ENCODE measurements at regions not wholly inside any gene's neighbourhood (a gene's known extent, or its start where the extent isn't known, plus 50 kb on each side); places are given as distances from the start of the nearest gene placed in this dataset.
A peak's percentile ranks its signal among the peaks of the same experiment; 100 is the strongest.

- no peak for DNase-seq
Observed at GRCh38 chrX:100512471-100512870, 72.3 kb upstream of the TNMD start.

DNA sequence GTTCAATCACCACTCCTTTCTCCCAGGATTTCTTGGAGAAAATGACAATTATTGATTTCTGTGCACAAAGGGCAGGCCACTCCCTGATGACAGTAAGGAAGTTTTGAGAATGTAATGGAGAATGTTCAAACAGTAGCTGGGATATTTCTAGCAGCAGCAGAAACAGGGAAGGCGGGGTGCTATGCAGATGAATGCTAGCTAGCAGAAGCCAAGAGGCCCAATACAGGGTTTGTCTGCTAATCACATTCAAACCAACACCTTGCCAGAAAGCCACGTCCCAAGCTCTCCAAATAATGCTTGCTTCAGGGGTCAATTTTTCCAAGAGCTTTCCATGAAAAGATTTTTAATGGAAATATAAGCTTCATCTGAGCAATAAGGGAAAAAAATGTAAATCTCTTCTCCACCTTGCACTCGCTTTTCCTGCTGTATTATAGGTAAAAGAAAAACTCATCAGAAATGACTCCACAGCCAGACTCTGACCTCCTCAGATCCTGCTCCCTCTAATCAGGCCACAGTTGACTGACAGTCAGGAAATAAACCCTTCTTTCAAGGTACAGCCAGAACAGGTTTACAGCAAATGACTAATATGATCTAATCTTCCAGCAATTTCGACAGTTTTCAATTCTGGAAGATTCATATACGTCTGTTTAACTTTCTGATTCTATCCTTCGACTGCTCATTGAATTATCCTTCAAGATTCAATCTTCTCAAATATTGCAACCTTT lies 84.7 kb upstream of the PCDH19 start:
- DNase-seq = peak; percentile 70

DNA sequence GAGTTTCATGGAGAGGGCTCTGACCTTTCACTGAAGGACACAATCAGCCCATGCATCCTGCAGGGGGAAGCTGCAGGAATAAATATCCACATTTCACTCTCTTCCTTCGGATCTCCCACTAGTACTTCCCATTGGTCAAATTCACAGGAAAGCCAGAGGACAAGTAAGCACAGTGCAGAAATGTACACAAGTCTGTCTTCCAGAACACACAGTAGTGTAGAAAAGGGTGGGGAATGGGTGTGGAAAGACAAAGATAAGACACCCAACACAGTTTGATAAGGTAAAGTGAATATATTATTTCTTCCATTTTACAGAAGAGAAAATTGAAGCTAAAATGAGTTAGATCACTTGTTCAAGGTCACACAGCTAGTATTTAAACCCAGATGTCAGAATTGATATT lies 81.1 kb upstream of the PCDH19 start:
- DNase-seq = no peak

GRCh38 chrX:100487795-100488194 lies 77.7 kb upstream of the PCDH19 start:
- no peak for DNase-seq

GRCh38 chrX:100484971-100485370 lies 74.9 kb upstream of the PCDH19 start:
- DNase-seq = no peak

DNA sequence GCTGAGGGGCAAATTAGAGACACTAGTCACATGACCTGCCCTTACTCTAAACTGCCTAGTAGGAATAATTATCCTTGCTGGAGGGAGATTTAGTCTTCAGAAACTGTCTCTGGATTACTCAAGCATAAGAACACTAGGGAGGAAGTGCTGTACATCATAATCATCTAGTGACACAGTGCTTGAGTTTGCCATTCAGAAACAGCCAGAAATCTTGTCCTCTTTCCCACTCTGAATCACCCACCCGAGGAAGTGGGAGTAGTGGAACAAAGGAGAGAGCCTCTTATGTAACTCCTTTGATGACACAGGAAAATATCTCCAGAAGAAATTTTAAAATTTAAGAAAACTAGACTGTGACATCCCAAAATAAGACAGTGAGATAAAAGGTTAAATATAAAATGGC lies 69.3 kb upstream of the PCDH19 start:
- DNase-seq = no peak

DNA sequence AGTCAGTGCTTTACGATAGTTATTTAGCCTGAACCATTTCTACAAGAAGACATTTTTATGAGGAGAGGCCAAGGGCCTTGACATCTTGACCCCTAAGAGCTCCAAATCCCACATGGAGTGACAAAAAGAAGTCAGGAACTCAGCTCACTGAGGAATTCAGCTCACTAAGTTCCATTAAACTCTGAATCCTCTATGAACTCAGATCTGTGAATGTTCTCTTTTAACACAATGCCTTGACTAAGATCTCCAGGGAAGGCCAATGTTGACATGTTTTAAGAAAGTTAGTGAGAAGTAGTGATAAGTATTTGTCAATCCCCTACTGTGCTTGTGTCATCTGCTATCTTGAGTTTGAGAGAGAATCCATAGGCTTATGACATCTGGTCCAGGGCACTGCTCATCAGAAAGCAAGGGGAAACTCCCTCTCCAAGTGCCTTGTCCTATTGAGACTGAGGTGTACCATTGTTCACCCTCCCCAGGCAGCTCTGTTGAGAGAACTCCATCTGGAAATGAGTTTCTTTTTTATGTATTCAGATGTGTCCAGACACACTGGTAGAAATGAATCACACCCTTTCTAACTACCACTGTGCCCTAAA lies 68.7 kb upstream of the PCDH19 start:
- no peak for DNase-seq

- peak; percentile 84 for DNase-seq
Observed at GRCh38 chrX:100477958-100478357, 67.9 kb upstream of the PCDH19 start.

DNA sequence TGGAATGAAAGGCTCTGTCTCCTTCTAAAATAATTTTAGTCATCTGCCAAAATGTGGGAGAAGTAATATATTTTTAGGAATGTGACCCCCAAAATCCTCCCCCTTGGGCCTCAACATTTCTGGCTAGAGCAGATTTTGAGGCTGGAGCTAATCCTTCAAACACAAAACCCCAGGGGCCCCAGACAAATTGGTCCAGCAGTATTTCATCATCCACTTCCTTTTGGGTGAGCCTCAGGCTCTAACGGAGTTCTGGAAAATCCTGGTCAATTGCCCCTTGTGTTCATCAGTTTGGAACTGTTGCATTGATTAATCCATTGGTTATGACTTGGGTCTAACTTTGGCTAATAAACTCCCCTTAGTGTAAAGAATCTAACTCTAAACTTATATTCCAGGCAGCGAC lies 67.4 kb upstream of the PCDH19 start:
- DNase-seq = peak; percentile 45

All from hindlimb muscle (tissue), 1 donor.